ENCODE measurements at regions not wholly inside any gene's neighbourhood (a gene's known extent, or its start where the extent isn't known, plus 50 kb on each side); places are given as distances from the start of the nearest gene placed in this dataset.

GRCh38 chr3:18720543-18720942 lies 295.4 kb upstream of the SATB1 start:
- Histone ChIP-seq H3K23me2 (ENCODE audit: insufficient read length, low read depth, low read length, poor library complexity, severe bottlenecking) (no peaks in the 10 kb centered on the region), H3K27me3 (ENCODE audit: insufficient read depth, low read length) (no peaks in the 10 kb centered on the region), H3K56ac (ENCODE audit: insufficient read length, low read depth, low read length) (no peak overlapping the region), H3K79me1 (ENCODE audit: insufficient read depth, low read depth, low read length, poor library complexity, severe bottlenecking) (no peaks in the 10 kb centered on the region), H4K5ac (ENCODE audit: insufficient read length, low read depth, low read length) (no peak overlapping the region), H3K14ac (ENCODE audit: insufficient read depth, low read length) (no peak overlapping the region), H4K8ac (replicated peaks; ENCODE audit: insufficient read length, low read depth, low read length) (no peak overlapping the region), H3K4me2 (ENCODE audit: insufficient read depth, insufficient read length, low read length) (no peak overlapping the region), H3K4me1 (ENCODE audit: insufficient read depth, low read length) (no peaks in the 10 kb centered on the region), H4K91ac (ENCODE audit: insufficient read length, low read depth, low read length) (no peak overlapping the region), H4K20me1 (ENCODE audit: control insufficient read depth, insufficient read depth, insufficient read length) (no peaks in the 10 kb centered on the region), H3K23ac (ENCODE audit: insufficient read length, low read depth, low read length) (no peak overlapping the region), H3K9ac (ENCODE audit: extremely low read depth, insufficient read length, low read length) (no peak overlapping the region), H2AK5ac (ENCODE audit: insufficient read length, low read length) (no peak overlapping the region), H3K4ac (ENCODE audit: low read depth, low read length) (no peak overlapping the region), H3K27ac (ENCODE audit: insufficient read length, low read depth, low read length) (no peak overlapping the region), H2AFZ (ENCODE audit: low read length) (no peak overlapping the region), H2BK20ac (ENCODE audit: low read depth, low read length, poor library complexity, severe bottlenecking) (no peak overlapping the region), H2BK15ac (ENCODE audit: low read depth, low read length) (no peak overlapping the region), H3K9me3 (ENCODE audit: control insufficient read depth, low read depth, low read length) (no peaks in the 10 kb centered on the region), H2BK5ac (ENCODE audit: insufficient read length, low read length) (no peak overlapping the region), H3K79me2 (ENCODE audit: insufficient read depth, low read length) (no peaks in the 10 kb centered on the region), H2BK12ac (ENCODE audit: insufficient read length, low read depth, low read length) (no peak overlapping the region), H3K18ac (ENCODE audit: insufficient read length, low read depth, low read length) (no peak overlapping the region), H2BK120ac (ENCODE audit: low read depth, low read length, poor library complexity, severe bottlenecking) (no peak overlapping the region), H3T11ph (ENCODE audit: low read length) (no peak overlapping the region)
- no peak overlapping the region for H3K4me3 Mint-ChIP-seq
- H3K9me3 Mint-ChIP-seq: no peaks in the 10 kb centered on the region
- H3K27me3 Mint-ChIP-seq (ENCODE audit: low read depth): no peaks in the 10 kb centered on the region
- no peak for DNase-seq
- no CpG with 5 or more reads among the region's 5 CpGs for whole genome bisulfite sequencing (ENCODE audit: extremely low coverage, insufficient read length, low lambda C conversion rate)
- no peaks in the 10 kb centered on the region for H3K36me3 Mint-ChIP-seq (ENCODE audit: insufficient read depth in 1 of 3, low read depth in 3 of 3)
- H3K27ac Mint-ChIP-seq: peak overlapping the region in 1 of 3 experiments; percentile 65; a peak in 1 of 7 replicates
- H3K4me1 Mint-ChIP-seq: peaks cover 0 to 6% of the 10 kb centered on the region in 2 experiments; a peak in 2 of 4 replicates
- TF ChIP-seq, protein P1, sequence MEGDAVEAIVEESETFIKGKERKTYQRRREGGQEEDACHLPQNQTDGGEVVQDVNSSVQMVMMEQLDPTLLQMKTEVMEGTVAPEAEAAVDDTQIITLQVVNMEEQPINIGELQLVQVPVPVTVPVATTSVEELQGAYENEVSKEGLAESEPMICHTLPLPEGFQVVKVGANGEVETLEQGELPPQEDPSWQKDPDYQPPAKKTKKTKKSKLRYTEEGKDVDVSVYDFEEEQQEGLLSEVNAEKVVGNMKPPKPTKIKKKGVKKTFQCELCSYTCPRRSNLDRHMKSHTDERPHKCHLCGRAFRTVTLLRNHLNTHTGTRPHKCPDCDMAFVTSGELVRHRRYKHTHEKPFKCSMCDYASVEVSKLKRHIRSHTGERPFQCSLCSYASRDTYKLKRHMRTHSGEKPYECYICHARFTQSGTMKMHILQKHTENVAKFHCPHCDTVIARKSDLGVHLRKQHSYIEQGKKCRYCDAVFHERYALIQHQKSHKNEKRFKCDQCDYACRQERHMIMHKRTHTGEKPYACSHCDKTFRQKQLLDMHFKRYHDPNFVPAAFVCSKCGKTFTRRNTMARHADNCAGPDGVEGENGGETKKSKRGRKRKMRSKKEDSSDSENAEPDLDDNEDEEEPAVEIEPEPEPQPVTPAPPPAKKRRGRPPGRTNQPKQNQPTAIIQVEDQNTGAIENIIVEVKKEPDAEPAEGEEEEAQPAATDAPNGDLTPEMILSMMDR (conservative IDR thresholded peaks at IDR 0.05): no peak
